VCaP (cell line): ENCODE measurements at regions not wholly inside any gene's neighbourhood (a gene's known extent, or its start where the extent isn't known, plus 50 kb on each side); places are given as distances from the start of the nearest gene placed in this dataset.

Experiments
- H3K27ac ChIP-seq: fragments of 450-650 bp; 2 replicates; pipeline ENCODE4 v1.5.1; 2017
- CTCF ChIP-seq: fragments of 450-650 bp; conservative IDR thresholded peaks from 2 replicates; pipeline ENCODE4 v1.5.1; 2017; ENCODE audit warnings: mild to moderate bottlenecking, moderate library complexity

GRCh38 chr1:163657719-163658118, 336.0 kb downstream of the NUF2 start:
- no peak overlapping the region for H3K27ac ChIP-seq
- no peak for TF ChIP-seq CTCF

GRCh38 chr1:163661391-163661790, 339.6 kb downstream of the NUF2 start:
- TF ChIP-seq CTCF = no peak
- H3K27ac ChIP-seq = no peak overlapping the region

- H3K27ac ChIP-seq = no peak overlapping the region
- TF ChIP-seq CTCF = no peak
Observed at GRCh38 chr1:163664671-163665335, 343.0 kb downstream of the NUF2 start.

GRCh38 chr1:163668472-163668871, 346.7 kb downstream of the NUF2 start:
- no peak for TF ChIP-seq CTCF
- H3K27ac ChIP-seq = no peak overlapping the region

- H3K27ac ChIP-seq = no peak overlapping the region
- TF ChIP-seq CTCF = no peak
Observed at GRCh38 chr1:163670989-163671757, 349.4 kb downstream of the NUF2 start.

GRCh38 chr1:163672976-163673758, 351.4 kb downstream of the NUF2 start:
- TF ChIP-seq CTCF = no peak

GRCh38 chr1:163673759-163674151, 352.0 kb downstream of the NUF2 start:
- no peak overlapping the region for H3K27ac ChIP-seq
- no peak for TF ChIP-seq CTCF

More at GRCh38 chr1:163672976-163673758, 351.4 kb downstream of the NUF2 start:
- no peak overlapping the region for H3K27ac ChIP-seq
